Ovary (tissue), 7 donors: ENCODE measurements at regions not wholly inside any gene's neighbourhood (a gene's known extent, or its start where the extent isn't known, plus 50 kb on each side); places are given as distances from the start of the nearest gene placed in this dataset. TPM values are rescaled to one million over a fixed set of nuclear protein-coding genes. Genes with fewer than 3 reads are reported as not detected.

Source experiments
- DNase-seq, 5 donors: peaks; one replicate each; pipeline ENCODE4 v3.0.0-alpha.2; 2019 to 2020
- H3K27ac ChIP-seq, 2 donors: fragments of 200-600 bp; one replicate each; pipeline versions ENCODE4 v1.5.1 to v1.8.0; 2019 to 2022
- H3K27me3 ChIP-seq: fragments of 200-600 bp; one replicate; pipeline ENCODE4 v1.8.0; 2022
- H3K36me3 ChIP-seq: fragments of 200-600 bp; sonication (generic); one replicate; pipeline ENCODE4 v1.5.1; 2019
- H3K4me1 ChIP-seq: one replicate; pipeline ENCODE4 v1.8.1; 2013; ENCODE audit warnings: mild to moderate bottlenecking, moderate library complexity; ENCODE audit not compliant: insufficient read depth
- H3K4me3 ChIP-seq: fragments of 200-600 bp; sonication (generic); one replicate; pipeline ENCODE4 v1.5.1; 2017
- H3K9me3 ChIP-seq, 2 donors: fragments of 200-600 bp in 1 of 2; sonication (generic) in 1 of 2; one replicate each; pipeline versions ENCODE4 v1.5.1 to v1.8.1; 2013 to 2019; ENCODE audit warnings: mild to moderate bottlenecking in 1 of 2, moderate library complexity in 1 of 2
- CTCF ChIP-seq, 3 donors: fragments of 450-650 bp in 2 of 3; fragments of 200-600 bp in 1 of 3; IDR thresholded peaks; one replicate each; pipeline versions ENCODE4 v1.5.1 to v1.8.0; 2016 to 2022; ENCODE audit warnings: antibody characterized with exemption in 3 of 3, mild to moderate bottlenecking in 1 of 3
- EP300 ChIP-seq: sonication (generic); formaldehyde crosslinking; IDR thresholded peaks from one replicate; pipeline ENCODE4 v1.6.1; 2017; ENCODE audit warnings: antibody characterized with exemption
- POLR2A ChIP-seq: fragments of 450-650 bp; IDR thresholded peaks from one replicate; pipeline ENCODE4 v1.6.1; 2017; ENCODE audit warnings: antibody characterized with exemption, mild to moderate bottlenecking, moderate library complexity
- WGBS, 3 donors: extraction: QIAGEN DNeasy Blood & Tissue Kit in 1 of 3; methylation state at CpG; one replicate each; pipeline versions ENCODE4 v1.1.5 to v1.1.7; 2013 to 2017; 5-methylcytosine and 5-hydroxymethylcytosine counted together
- intact Hi-C, 4 donors: fragments of 100-400 bp; cut with DNase I; formaldehyde crosslinking; loops; one replicate each; pipeline versions ENCODE4 v1.11.0 to v1.15.1; 2022 to 2023
- microRNA counts: library from miRNA; unstranded; fragments of <30 nt; microRNA quantifications from one replicate; lab custom pipeline; 2016
- microRNA-seq, 3 donors: library from miRNA; unstranded; fragments of <30 nt; microRNA quantifications; one replicate each; pipeline versions ENCODE4 to v1.2.0, GENCODE V29; 2019 to 2020
- small RNA-seq: library from RNA; depleted of rRNA; stranded (forward); fragments of <200 nt; gene quantifications from one replicate; pipeline ENCODE3, GENCODE V24; 2016
- donor health status: DM: no; HTN: no; CAD: no; lungs with moderate emphysema.
- donor health status: DM: no; HTN: no; CAD: no.
- donor health status: Bipolar disorder and iron deficiency.
- donor health status: DM: no; HTN: no; CAD: no.
- donor health status: DM: yes; HTN: yes; CAD: no.

GRCh38 chr13:57075588-57075987 is 65.1 kb upstream of the PRR20A start:
- no peaks in the 10 kb centered on the region for H3K4me1 ChIP-seq
- WGBS, 3 donors = 91 to 97% (median 93%) methylated on average over 2 of the region's 2 CpGs
- no peak overlapping the region for H3K27ac ChIP-seq
- TF ChIP-seq CTCF (IDR thresholded peaks at IDR 0.05) (no peak), EP300 (no peak), POLR2A (no peak)
- no peak overlapping the region for H3K4me3 ChIP-seq
- H3K36me3 ChIP-seq = no peaks in the 10 kb centered on the region
- intact Hi-C loops = no loop called here
- no peaks in the 10 kb centered on the region for H3K9me3 ChIP-seq
- H3K27me3 ChIP-seq = no peaks in the 10 kb centered on the region
- DNase-seq = no peak

GRCh38 chr13:57087006-57087405 is 53.7 kb upstream of the PRR20A start:
- intact Hi-C loops = no loop called here
- TF ChIP-seq EP300 (no peak), POLR2A (no peak), CTCF (IDR thresholded peaks at IDR 0.05) (no peak)
- 71 to 80% (median 77%) methylated on average over 2 of the region's 2 CpGs for WGBS, 3 donors
- Histone ChIP-seq H3K27ac (no peak overlapping the region), H3K4me1 (no peaks in the 10 kb centered on the region), H3K9me3 (no peaks in the 10 kb centered on the region), H3K36me3 (no peaks in the 10 kb centered on the region), H3K27me3 (no peaks in the 10 kb centered on the region), H3K4me3 (no peak overlapping the region)
- DNase-seq = no peak

MicroRNAs in the stretch of these regions (microRNA counts, 767-probe panel; counts per million panel counts)
- 530 counts per million, percentile 78 among the panel's probes with 10 or more counts for microRNA hsa-miR-1297 (lab: Ali Mortazavi, UCI)

Small RNA genes in the stretch of these regions (microRNA-seq; reads per million reads assigned to microRNA genes)
- gene MIR1297 = 0 to 0.63 (median 0) reads per million in 3 donors
- 0 reads per million in 3 donors for gene MIR5007

Small RNA genes in the stretch of these regions (small RNA-seq; reads per million reads assigned to genes)
- gene MIR5007 (not detected), gene RF02271 (not detected)
